M059J (cell line): ENCODE measurements at regions not wholly inside any gene's neighbourhood (a gene's known extent, or its start where the extent isn't known, plus 50 kb on each side); places are given as distances from the start of the nearest gene placed in this dataset.
"Not testable (repeated sequence)": the region's sequence is repeated elsewhere in the genome, so short reads cannot be mapped to it uniquely, and the experiment has no call there.

Experiments used
- DNase-seq: peaks from one replicate; pipeline ENCODE4 v3.0.0-alpha.2; 2012; ENCODE audit warnings: low read depth

DNA sequence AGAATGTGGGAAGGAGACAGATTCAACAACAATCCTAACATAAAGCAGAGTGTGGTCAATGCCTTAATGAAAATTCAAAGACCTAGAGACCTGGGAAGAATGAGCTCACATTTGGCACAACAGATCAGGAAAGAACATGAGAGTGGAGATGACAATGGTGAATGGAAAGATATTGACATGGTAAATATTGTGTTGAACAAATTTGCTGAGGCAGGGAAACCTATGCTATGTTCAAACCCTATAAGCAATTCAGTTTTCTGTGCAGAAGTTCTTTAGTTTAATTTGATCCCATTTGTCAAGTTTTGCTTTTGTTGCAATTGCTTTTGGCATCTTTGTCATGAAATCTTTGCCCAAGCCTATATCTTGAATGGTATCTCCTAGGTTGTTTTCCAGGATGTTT is 199.4 kb upstream of the LRRTM4 start:
- no peak for DNase-seq

DNA sequence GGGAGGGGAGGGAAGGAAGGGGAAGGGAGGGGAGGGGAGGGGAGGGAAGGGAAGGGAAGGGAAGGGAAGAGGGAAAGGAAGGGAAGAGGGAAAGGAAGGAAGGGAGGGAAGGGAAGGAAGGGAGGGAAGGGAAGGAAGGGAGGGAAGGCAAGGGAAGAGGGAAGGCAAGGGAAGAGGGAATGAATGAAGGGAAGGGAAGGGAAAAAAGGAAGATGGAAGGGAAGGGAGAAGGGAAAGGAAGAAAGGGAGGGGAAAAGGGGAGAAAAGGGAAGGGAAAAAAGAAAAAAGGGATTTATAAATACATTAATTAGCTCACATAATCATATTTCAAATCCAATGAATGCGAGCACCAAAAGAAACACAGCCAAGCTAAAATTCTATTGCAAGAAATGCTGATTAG is 202.9 kb upstream of the LRRTM4 start:
- DNase-seq: no peak

DNA sequence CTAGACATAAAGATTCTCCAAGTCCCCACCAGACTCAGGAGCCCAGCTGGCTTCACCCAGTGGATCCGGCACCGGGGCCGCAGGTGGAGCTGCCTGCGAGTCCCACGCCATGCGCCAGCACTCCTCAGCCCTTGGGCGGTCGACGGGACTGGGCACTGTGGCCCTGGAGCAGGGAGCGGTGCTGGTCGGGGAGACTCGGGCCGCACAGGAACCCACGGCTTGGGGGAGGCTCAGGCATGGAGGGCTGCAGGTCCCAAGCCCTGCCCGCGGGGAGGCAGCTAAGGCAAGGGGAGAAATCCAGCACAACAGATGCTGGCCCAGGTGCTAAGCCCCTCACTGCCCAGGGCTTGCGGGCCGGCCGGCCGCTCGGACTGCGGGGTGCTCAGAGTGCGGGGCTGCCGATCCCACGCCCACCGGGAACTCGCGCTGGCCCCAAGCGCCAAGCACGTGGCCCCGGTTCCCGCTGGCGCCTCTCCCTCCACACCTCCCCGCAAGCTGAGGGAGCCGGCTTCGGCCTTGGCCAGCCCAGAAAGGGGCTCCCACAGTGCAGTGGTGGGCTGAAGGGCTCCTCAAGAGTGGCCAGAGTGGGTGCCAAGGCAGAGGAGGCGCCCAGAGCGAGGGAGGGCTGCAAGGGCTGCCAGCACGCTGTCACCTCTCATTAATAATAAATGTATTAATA is 212.6 kb upstream of the LRRTM4 start:
- DNase-seq: not testable (repeated sequence)

DNA sequence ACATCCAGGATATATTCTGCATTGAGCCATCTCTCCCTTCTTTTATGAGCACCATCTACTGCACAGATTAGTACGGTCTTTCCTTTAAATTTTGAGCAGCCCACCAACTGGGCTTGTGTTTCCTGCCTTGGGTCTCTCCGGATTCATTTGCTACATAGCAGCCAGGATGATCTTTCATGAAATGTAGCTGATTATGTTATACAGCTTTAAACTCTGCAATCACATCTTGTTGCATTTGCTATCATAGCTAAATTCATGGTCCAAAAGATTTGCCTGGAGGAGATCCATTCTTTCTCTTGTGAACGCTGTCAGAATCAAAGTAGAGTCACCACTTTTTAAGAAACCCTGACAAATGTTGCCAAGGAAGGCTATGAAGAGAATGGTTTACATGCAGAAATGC is 215.1 kb upstream of the LRRTM4 start:
- no peak for DNase-seq

DNA sequence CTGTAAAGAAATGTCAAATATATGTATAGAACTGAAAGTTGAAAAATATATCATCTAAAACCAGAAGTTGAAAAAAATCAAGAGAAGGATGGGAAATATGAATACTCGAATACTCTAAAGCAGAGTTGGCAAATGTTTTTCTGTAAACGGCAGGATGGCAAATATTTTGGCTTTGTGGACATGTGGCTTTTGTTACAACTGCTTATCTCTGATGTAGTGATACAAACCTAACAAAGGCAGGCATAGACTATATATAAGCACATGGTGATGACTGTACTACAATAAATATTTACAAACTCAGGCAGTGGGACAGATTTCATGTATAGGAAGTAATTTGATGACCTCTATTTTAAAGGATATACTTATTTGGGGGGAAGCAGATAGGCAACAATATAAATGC is 224.6 kb upstream of the LRRTM4 start:
- DNase-seq: no peak

DNA sequence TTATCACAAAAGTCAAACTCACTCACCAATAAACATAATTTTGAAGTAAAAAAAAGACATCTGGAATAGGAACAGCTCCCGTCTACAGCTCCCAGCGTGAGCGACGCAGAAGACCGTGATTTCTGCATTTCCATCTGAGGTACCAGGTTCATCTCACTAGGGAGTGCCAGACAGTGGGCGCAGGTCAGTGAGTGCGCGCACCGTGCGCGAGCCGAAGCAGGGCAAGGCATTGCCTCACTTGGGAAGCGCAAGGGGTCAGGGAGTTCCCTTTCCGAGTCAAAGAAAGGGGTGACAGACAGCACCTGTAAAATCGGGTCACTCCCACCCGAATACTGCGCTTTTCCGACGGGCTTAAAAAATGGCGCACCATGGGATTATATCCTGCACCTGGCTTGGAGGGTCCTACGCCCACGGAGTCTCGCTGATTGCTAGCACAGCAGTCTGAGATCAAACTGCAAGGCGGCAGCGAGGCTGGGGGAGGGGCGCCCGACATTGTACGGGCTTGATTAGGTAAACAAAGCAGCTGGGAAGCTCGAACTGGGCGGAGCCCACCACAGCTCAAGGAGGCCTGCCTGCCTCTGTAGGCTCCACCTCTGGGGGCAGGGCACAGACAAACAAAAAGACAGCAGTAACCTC is 231.7 kb upstream of the LRRTM4 start:
- not testable (repeated sequence) for DNase-seq

DNA sequence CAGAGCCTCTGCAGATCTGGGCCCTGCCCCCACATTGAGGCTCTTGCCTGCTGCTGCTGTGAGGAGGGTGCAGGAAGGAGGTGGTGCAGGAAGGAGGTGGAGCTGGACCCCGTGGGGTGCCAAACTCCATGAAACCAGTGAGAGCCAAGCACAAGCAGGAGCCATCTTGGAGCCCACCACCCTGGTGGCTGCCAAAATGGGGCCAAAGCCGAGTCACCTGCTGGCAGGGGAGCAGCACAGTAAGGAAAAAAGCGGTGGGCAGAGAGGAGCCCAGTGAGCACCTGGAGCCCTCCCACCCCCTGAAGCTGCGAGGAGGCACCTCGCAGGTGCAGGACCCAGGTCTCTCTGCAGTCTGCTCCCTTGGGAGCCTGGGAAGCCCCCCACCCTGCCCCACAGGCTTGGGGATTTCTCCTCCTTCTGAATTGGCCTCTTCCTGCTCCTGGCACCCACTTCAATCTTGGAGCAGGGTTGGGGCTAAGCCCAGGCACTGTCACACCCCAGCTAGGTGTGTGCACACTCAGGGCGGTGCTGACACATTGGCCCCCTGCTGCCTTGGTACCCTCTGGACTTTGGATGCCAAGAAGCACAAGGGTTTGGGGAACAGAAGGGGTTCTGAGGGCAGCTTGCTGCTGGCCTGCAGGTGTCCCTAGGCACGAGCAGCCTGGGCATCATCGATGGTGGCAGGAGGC is 245.4 kb upstream of the LRRTM4 start:
- no peak for DNase-seq

DNA sequence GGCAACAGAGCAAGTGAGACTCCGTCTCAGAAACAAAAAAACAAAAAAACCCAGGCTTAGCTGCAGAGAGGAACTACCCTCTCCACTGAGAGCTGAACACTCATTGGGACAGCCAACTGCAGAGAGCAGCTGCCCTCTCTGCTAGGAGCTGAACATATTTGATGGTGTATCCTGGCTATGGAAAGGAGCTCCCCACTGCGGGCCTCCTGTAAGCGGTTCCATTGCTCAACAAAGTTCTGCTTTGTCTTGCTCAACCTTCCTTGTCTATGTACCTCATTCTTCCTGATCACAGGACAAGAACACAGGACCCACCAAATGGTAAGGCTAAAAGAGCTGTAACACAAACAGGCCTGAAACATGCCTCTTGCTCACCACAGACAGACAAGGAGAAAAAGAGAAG is 246.3 kb upstream of the LRRTM4 start:
- DNase-seq: no peak

DNA sequence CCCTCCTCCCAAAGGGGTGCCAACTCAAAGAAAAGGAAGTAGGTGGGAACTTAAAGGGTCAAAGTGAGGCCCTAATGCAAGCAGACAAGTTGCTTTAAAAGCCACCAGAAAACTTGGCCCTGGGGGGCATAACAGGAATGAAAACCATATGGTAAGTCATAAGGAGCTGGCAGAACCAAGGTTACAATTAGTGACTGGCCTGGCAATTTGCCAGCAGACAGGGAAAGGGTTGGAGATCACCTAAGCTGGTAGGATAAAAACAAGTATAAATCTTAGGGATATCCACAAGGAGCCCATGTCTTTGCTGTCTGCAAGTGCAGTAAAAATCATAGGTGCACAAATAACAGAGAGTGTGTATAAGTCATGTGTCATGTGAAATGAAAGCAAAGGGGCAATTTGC is 256.7 kb upstream of the LRRTM4 start:
- DNase-seq: peak; percentile 5

DNA sequence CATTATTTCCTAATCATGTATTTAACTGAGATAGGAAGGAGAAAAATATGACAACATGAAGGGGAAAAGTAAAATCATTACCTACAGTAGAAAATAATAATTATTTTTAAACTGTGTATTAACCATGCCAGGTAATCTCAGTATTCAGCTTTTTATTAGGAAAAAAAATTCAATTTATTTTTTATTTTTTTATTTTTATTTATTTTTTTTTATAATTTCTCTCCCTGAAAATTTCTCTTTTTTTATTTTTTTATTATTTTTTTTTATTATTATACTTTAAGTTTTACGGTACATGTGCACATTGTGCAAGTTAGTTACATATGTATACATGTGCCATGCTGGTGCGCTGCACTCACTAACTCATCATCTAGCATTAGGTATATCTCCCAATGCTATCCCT is 271.3 kb upstream of the LRRTM4 start:
- not testable (repeated sequence) for DNase-seq

DNA sequence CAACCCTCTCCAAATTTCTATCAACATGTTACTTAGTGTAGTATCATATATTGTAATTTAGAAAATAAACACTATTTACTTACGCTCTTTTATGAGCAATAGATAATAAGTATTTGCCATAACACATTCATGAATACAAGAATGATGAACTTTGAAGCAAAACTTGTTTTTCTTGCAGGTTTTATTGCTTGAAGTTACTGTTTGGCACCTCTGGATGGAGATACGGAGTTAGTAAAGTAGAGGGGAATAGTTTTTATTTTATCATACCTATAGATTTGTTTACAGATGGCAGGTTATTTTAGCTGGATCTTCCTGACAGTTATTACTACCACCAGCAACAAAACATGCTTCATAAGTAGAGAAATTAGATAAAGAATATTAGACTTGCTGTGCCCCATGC is 274.2 kb upstream of the LRRTM4 start:
- DNase-seq: no peak

DNA sequence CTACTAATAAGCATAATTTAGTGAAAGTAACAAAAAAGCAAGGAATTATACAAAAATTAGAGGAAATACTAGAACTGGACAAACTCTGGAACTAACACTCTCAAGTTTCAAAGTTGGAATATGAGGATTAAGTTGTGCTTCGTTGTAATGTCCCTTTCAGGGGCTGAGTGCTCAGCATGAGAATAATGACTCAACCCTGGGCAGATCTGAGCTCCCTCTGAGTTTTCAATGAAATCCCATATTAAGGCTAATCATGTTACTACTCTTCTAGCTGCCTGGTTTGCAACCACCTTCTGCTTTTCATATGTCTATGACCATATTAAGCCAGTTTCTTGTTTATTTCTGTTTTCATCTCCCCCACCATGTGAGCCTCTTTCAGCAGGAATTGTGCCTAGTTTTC is 274.9 kb upstream of the LRRTM4 start:
- DNase-seq: no peak

DNA sequence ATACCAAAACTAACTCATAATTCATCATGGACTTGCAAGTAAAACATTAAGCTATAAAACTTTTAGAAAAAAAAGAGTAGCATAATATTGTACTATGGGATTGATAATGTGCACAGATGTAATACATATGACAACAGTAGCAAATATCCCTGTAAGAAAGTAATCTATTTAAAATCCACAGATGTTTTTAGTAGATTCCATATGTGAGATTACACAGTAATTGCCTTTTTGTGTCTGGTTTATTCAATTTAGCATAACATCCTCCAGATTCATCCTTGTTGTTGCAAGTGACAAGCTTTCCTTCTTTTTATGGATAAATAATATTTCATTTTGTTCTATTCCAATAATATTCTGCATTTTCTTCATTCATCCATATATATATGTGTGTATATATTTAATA is 278.2 kb upstream of the LRRTM4 start:
- no peak for DNase-seq

DNA sequence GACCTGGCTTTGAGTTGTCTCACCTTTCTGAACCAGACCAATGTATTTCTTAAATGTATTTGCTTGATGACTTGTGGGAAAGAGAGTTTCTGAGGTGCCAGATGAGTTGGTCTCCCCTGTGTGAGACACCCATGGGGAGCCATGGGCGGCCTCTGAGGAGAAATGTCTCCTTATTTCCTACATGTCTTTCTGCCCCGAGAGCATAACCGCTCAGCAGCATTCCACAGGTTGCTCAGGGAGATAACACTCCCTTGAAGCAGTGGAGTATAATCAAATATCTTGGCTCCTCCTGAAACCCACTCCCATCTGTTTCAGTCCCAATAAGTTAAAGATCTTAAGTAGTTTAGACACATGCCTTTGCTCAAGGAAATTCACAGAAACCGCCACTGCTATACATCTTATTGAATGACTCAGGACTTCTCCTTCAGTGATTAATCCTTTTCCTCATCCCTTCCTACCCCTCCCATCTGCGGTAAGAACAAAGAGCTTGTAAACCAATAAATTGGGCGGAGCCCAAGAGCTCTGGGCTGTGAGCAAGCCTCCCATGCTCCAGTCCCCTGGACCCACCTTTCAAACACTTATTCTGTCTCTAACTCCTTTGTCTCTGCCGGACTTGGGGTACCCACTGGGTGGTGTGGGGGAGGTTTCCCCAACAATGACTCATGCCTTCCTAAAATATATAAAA is 285.5 kb upstream of the LRRTM4 start:
- DNase-seq: peak; percentile 60

DNA sequence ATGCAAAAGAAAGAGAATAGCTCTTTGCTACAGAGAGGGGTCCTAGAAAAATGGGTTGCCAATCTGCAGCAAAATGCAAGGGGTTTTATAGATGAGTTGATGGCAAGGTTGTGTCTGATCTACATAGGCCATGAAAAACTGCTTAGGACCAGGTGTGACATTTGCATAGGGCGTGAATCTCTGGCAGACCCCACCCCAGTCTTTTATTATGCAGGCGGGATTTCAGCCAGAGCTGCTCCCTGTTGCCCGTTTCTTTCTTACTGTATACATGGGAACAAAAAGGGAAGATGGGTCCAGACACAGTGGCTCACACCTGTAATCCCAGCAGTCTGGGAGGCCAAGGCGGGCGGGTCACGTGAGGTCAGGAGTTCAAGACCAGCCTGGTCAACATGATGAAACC is 286.4 kb upstream of the LRRTM4 start:
- no peak for DNase-seq

DNA sequence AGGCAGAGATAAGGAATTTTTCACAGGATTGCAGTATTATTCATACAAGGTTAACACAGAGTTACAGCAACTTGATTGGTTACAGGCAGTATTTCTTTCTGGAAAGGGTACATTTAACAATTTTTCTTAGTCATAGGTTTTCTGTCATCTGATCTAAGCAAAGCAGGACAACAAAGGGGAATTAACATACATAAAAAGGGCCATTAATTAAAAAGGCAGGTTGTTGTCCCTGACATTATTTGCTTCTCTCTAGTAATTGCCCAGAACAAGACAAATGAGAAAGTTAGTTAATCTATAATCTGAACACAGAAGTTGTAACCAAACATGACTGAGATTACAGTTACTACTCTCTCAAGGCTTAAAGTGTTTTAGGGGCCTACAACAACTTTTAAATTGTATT is 291.4 kb upstream of the LRRTM4 start:
- no peak for DNase-seq

DNA sequence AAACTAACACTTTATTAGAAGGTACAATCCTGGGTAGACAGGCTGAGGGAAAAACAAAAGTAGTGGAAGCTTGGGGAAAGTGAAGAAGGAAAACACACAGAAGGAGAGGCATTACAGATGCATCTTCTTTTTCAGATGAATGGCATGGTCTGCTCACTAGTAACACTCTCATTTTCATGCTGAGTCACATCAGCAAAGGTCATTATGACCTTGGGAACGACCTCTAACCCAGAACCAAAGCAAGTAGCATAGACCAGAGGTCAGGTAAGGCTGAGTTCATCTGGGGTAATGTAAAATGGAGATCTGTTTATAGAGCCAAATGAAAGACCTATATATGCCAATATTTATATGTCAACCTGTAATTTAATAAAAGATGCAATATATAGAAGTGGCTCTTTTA is 294.4 kb upstream of the LRRTM4 start:
- DNase-seq: no peak

DNA sequence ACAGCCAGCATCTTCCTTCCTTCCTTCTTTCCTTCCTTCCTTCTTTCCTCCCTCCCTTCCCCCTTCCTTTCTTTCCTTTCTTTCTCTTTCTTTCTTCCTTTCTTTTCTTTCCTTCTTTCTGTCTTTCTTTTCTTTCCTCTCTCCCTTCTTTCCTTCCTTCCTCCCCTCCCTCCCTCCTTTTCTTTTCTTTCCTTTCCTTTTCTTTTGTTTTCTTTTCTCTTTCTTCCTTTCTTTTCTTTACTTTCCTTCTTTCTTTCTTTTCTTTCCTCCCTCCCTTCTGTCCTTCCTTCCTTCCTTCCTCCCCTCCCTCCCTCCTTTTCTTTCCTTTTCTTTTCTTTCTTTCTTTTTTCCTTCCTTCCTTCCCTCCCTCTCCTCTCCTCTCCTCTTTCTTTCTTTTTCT is 296.0 kb upstream of the LRRTM4 start:
- no peak for DNase-seq

DNA sequence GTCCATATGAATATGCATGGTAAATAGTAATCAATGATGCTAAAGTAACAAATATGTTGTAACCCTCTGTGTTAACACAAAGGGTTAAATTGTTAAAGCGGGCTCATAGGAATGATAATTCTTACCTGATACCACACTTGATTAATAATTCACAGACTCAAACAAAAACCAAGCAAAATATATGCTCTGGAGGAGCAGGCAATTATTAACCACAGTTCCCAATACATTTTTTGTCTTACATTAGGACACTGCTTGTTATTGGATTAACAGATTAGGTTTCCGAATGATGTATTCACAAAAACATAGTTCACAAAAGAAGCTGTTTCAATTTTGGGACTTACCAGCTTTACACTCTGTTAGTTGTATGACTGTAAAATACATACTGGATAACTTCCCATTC is 300.9 kb upstream of the LRRTM4 start:
- no peak for DNase-seq

DNA sequence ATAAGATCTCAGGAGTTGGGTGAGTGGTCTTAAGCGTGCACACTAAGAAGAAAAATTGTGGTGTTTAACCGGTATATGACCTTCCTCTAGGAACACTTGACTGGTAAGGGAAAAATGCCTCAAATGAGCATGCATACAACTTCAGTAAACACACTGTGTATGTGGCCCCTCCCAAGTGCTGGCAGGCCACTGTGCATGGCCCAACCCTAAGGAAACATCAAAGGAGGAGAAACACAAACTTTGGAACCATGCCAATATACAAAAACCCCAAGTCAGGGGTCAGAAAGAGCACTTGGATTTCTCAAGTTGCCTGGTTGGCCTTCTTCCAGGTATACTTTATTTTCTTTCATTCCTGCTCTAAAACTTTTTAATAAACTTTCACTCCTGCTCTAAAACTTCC is 308.9 kb upstream of the LRRTM4 start:
- DNase-seq: no peak

DNA sequence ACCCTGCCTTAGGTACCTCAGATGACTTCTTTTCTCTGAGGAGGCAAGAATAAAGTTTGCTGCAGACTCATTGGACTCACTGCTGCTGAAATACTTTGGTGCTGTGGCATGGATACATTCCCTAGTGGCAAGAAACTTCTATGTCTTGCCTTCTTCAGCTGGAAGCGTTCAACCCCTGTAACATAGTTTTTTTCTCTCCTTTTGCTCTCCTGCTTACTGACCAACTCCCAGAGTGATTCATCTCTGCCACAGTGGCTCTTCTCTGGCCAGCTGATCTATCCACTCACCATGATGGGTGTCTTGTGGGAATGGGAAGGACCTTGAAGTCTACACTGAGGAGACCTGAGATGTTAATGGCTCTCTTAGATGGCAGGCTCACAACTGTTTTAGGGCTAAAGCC is 309.3 kb upstream of the LRRTM4 start:
- peak; percentile 11 for DNase-seq

DNA sequence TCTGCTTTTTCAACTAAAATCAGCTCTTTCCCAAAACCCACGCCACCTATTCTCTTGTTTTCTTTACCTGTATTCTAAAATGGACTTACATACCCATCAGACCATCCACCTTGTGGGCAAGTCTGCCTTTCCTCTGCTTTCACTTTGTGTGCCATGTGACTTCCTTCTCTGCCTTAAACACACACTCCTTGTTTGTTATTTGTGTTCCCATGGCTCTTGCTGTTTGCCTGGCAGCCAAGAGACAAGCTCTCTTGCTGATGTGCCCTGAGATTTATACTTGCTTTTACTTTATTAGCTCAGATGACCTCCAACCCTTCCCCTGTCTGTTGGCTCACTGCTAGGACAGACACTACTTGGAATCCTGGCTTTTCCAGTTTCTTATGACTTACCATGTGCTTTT is 309.7 kb upstream of the LRRTM4 start:
- DNase-seq: no peak
